Progenitor cell of endocrine pancreas (in vitro differentiated cells): ENCODE measurements at regions not wholly inside any gene's neighbourhood (a gene's known extent, or its start where the extent isn't known, plus 50 kb on each side); places are given as distances from the start of the nearest gene placed in this dataset.
"Not testable (repeated sequence)": the region's sequence is repeated elsewhere in the genome, so short reads cannot be mapped to it uniquely, and the experiment has no call there.

ENCODE experiments used
- DNase-seq: peaks from one replicate; pipeline ENCODE4 v3.0.0; 2021; ENCODE audit warnings: low spot score; ENCODE audit not compliant: unreplicated experiment
- H3K27ac Mint-ChIP-seq: 2 replicates; pipeline ENCODE4 v1.8.0; 2021; ENCODE audit warnings: mild to moderate bottlenecking, moderate library complexity, mixed read lengths
- H3K27me3 Mint-ChIP-seq: 2 replicates; pipeline ENCODE4 v1.8.0; 2021; ENCODE audit warnings: mixed read lengths
- H3K36me3 Mint-ChIP-seq: 2 replicates; pipeline ENCODE4 v1.8.0; 2022; ENCODE audit warnings: mixed read lengths; ENCODE audit not compliant: insufficient read depth
- H3K4me1 Mint-ChIP-seq: 2 replicates; pipeline ENCODE4 v1.8.0; 2021; ENCODE audit warnings: low read depth, mixed read lengths
- H3K4me3 Mint-ChIP-seq: 2 replicates; pipeline ENCODE4 v1.8.0; 2021; ENCODE audit warnings: low read depth, mild to moderate bottlenecking, moderate library complexity, mixed read lengths
- H3K9me3 Mint-ChIP-seq: 2 replicates; pipeline ENCODE4 v1.8.0; 2021; ENCODE audit warnings: low read depth, mixed read lengths
- CTCF ChIP-seq: fragments of 200-600 bp; sonication (generic); IDR thresholded peaks from one replicate; pipeline ENCODE4 v1.5.0; 2021; ENCODE audit warnings: antibody characterized with exemption, mild to moderate bottlenecking; ENCODE audit not compliant: unreplicated experiment

- no peak for TF ChIP-seq CTCF
- Mint-ChIP-seq H3K27ac (no peak overlapping the region), H3K4me1 (no peaks in the 10 kb centered on the region), H3K36me3 (no peaks in the 10 kb centered on the region), H3K27me3 (no peaks in the 10 kb centered on the region), H3K9me3 (no peaks in the 10 kb centered on the region), H3K4me3 (no peak overlapping the region)
- DNase-seq = no peak
Measured at GRCh38 chr10:46197050-46197449, 89.7 kb upstream of the ANTXRL start.

- Mint-ChIP-seq H3K27me3 (no peaks in the 10 kb centered on the region), H3K9me3 (no peaks in the 10 kb centered on the region), H3K4me3 (no peak overlapping the region), H3K4me1 (no peaks in the 10 kb centered on the region), H3K27ac (no peak overlapping the region), H3K36me3 (no peaks in the 10 kb centered on the region)
- no peak for DNase-seq
- TF ChIP-seq CTCF = no peak
Measured at GRCh38 chr10:46198516-46198915, 88.3 kb upstream of the ANTXRL start.

- H3K4me1 Mint-ChIP-seq, H3K27ac Mint-ChIP-seq, H3K27me3 Mint-ChIP-seq, H3K36me3 Mint-ChIP-seq, H3K4me3 Mint-ChIP-seq, H3K9me3 Mint-ChIP-seq, DNase-seq: not testable (repeated sequence)
Measured at GRCh38 chr10:46202405-46202804, 84.4 kb upstream of the ANTXRL start.

GRCh38 chr10:46204482-46205102 is 82.2 kb upstream of the ANTXRL start:
- H3K4me1 Mint-ChIP-seq, H3K27ac Mint-ChIP-seq, H3K4me3 Mint-ChIP-seq, DNase-seq, H3K36me3 Mint-ChIP-seq, H3K9me3 Mint-ChIP-seq, H3K27me3 Mint-ChIP-seq: not testable (repeated sequence)

- not testable (repeated sequence) for H3K36me3 Mint-ChIP-seq, H3K27ac Mint-ChIP-seq, H3K9me3 Mint-ChIP-seq, H3K4me1 Mint-ChIP-seq, H3K4me3 Mint-ChIP-seq, H3K27me3 Mint-ChIP-seq, DNase-seq
Measured at GRCh38 chr10:46210427-46210826, 76.4 kb upstream of the ANTXRL start.

GRCh38 chr10:46215426-46215825 is 71.4 kb upstream of the ANTXRL start:
- Mint-ChIP-seq H3K4me1 (no peaks in the 10 kb centered on the region), H3K9me3 (no peaks in the 10 kb centered on the region)

More at GRCh38 chr10:46215426-46215825, 71.4 kb upstream of the ANTXRL start:
- Mint-ChIP-seq H3K36me3 (no peaks in the 10 kb centered on the region), H3K27me3 (peaks cover 18% of the 10 kb centered on the region), H3K4me3 (no peak overlapping the region), H3K27ac (no peak overlapping the region)
- no peak for TF ChIP-seq CTCF
- no peak for DNase-seq
